Ovary (tissue), 7 donors: ENCODE measurements at regions not wholly inside any gene's neighbourhood (a gene's known extent, or its start where the extent isn't known, plus 50 kb on each side); places are given as distances from the start of the nearest gene placed in this dataset.

ENCODE experiments used
- DNase-seq, 5 donors: peaks; one replicate each; pipeline ENCODE4 v3.0.0-alpha.2; 2019 to 2020
- H3K27ac ChIP-seq, 2 donors: fragments of 200-600 bp; one replicate each; pipeline versions ENCODE4 v1.5.1 to v1.8.0; 2019 to 2022
- H3K27me3 ChIP-seq: fragments of 200-600 bp; one replicate; pipeline ENCODE4 v1.8.0; 2022
- H3K36me3 ChIP-seq: fragments of 200-600 bp; sonication (generic); one replicate; pipeline ENCODE4 v1.5.1; 2019
- H3K4me1 ChIP-seq: one replicate; pipeline ENCODE4 v1.8.1; 2013; ENCODE audit warnings: mild to moderate bottlenecking, moderate library complexity; ENCODE audit not compliant: insufficient read depth
- H3K4me3 ChIP-seq: fragments of 200-600 bp; sonication (generic); one replicate; pipeline ENCODE4 v1.5.1; 2017
- H3K9me3 ChIP-seq, 2 donors: fragments of 200-600 bp in 1 of 2; sonication (generic) in 1 of 2; one replicate each; pipeline versions ENCODE4 v1.5.1 to v1.8.1; 2013 to 2019; ENCODE audit warnings: mild to moderate bottlenecking in 1 of 2, moderate library complexity in 1 of 2
- EP300 ChIP-seq: sonication (generic); formaldehyde crosslinking; IDR thresholded peaks from one replicate; pipeline ENCODE4 v1.6.1; 2017; ENCODE audit warnings: antibody characterized with exemption
- POLR2A ChIP-seq: fragments of 450-650 bp; IDR thresholded peaks from one replicate; pipeline ENCODE4 v1.6.1; 2017; ENCODE audit warnings: antibody characterized with exemption, mild to moderate bottlenecking, moderate library complexity
- WGBS, 3 donors: extraction: QIAGEN DNeasy Blood & Tissue Kit in 1 of 3; methylation state at CpG; one replicate each; pipeline versions ENCODE4 v1.1.5 to v1.1.7; 2013 to 2017; 5-methylcytosine and 5-hydroxymethylcytosine counted together
- intact Hi-C, 4 donors: fragments of 100-400 bp; cut with DNase I; formaldehyde crosslinking; loops; one replicate each; pipeline versions ENCODE4 v1.11.0 to v1.15.1; 2022 to 2023
- TF ChIP-seq, protein P1 (sequence below), 3 donors: fragments of 450-650 bp in 2 of 3; fragments of 200-600 bp in 1 of 3; IDR thresholded peaks; one replicate each; pipeline versions ENCODE4 v1.5.1 to v1.8.0; 2016 to 2022; ENCODE audit warnings: antibody characterized with exemption in 3 of 3, mild to moderate bottlenecking in 1 of 3
- donor health status: DM: no; HTN: no; CAD: no; lungs with moderate emphysema.
- donor health status: DM: no; HTN: no; CAD: no.
- donor health status: Bipolar disorder and iron deficiency.
- donor health status: DM: no; HTN: no; CAD: no.
- donor health status: DM: yes; HTN: yes; CAD: no.

DNA sequence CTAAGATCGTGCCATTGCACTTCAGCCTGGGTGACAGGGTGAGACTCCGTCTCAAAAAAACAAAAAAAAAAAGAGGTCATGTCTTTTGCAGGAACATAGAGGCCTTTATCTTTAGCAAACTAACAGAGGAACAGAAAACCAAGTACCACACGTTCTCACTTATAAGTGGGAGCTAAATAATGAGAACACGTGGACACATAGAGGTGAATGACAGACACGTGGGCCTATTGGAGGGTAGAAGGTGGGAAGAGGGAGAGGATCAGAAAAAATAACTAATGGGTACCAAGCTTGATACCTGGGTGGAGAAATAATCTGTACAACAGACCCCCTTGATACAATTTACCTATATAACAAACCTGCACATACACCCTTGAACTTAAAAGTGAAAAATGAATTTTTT lies 401.4 kb upstream of the NAALADL2 start:
- H3K4me1 ChIP-seq, result no peaks in the 10 kb centered on the region
- TF ChIP-seq POLR2A (no peak), EP300 (no peak)
- TF ChIP-seq, protein P1, sequence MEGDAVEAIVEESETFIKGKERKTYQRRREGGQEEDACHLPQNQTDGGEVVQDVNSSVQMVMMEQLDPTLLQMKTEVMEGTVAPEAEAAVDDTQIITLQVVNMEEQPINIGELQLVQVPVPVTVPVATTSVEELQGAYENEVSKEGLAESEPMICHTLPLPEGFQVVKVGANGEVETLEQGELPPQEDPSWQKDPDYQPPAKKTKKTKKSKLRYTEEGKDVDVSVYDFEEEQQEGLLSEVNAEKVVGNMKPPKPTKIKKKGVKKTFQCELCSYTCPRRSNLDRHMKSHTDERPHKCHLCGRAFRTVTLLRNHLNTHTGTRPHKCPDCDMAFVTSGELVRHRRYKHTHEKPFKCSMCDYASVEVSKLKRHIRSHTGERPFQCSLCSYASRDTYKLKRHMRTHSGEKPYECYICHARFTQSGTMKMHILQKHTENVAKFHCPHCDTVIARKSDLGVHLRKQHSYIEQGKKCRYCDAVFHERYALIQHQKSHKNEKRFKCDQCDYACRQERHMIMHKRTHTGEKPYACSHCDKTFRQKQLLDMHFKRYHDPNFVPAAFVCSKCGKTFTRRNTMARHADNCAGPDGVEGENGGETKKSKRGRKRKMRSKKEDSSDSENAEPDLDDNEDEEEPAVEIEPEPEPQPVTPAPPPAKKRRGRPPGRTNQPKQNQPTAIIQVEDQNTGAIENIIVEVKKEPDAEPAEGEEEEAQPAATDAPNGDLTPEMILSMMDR (IDR thresholded peaks at IDR 0.05), result no peak
- H3K27me3 ChIP-seq, result no peaks in the 10 kb centered on the region
- H3K4me3 ChIP-seq, result no peak overlapping the region
- H3K27ac ChIP-seq, result no peak overlapping the region
- DNase-seq, result no peak
- intact Hi-C loops, result no loop called here
- H3K9me3 ChIP-seq, result no peaks in the 10 kb centered on the region
- H3K36me3 ChIP-seq, result no peaks in the 10 kb centered on the region
- WGBS, 3 donors, result 90 to 95% (median 92%) methylated on average over 5 of the region's 5 CpGs

DNA sequence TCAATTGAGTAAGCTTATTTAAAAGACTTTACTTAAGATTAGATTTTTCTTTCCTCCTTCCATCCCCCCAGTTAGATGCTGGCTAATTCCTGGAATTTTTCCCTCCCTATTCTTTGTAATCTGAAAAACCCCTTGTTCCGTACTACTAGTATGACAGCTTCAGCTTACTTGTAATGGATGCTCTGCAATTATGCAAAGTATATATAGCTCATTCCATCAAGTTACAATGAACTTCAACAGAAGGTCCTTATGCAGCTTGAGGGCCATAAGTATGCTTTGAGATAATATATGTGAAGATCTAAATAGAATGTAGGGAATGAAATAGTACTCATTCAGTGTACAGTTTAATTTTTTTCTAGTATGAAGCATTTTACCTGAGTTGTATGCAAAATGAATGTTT lies 398.3 kb upstream of the NAALADL2 start:
- 0 to 49% (median 0%) methylated on average over 1 of the region's 1 CpG for WGBS, 3 donors
- Histone ChIP-seq H3K4me1 (no peaks in the 10 kb centered on the region), H3K27ac (no peak overlapping the region), H3K9me3 (no peaks in the 10 kb centered on the region), H3K36me3 (no peaks in the 10 kb centered on the region), H3K4me3 (no peak overlapping the region), H3K27me3 (no peaks in the 10 kb centered on the region)
- intact Hi-C loops, result no loop called here
- no peak for DNase-seq
- no peak for TF ChIP-seq POLR2A

DNA sequence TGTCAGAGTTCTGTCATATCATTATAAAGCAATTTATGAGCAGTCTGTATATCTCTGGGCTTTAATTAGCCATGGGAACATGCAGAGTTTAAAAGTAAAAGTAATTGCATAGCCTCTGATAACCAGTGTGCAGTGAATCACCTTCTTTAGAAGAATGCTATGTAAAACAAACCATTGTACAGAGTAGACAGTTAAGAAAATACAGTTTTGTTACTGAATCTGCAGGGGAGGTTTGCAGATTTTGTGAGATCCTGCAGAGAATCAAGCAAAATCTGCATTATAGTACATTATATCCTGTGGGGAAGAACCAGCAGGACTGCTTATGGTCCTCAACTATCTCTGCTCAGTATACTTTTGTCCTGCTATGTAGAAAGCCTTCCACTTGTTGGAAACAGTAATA lies 396.2 kb upstream of the NAALADL2 start:
- DNase-seq, result no peak
- Histone ChIP-seq H3K9me3 (no peaks in the 10 kb centered on the region), H3K27ac (no peak overlapping the region), H3K4me3 (no peak overlapping the region), H3K4me1 (no peaks in the 10 kb centered on the region), H3K36me3 (no peaks in the 10 kb centered on the region), H3K27me3 (no peaks in the 10 kb centered on the region)
- TF ChIP-seq EP300 (no peak), POLR2A (no peak)
- TF ChIP-seq, protein P1 (IDR thresholded peaks at IDR 0.05), result no peak
- intact Hi-C loops, result no loop called here

DNA sequence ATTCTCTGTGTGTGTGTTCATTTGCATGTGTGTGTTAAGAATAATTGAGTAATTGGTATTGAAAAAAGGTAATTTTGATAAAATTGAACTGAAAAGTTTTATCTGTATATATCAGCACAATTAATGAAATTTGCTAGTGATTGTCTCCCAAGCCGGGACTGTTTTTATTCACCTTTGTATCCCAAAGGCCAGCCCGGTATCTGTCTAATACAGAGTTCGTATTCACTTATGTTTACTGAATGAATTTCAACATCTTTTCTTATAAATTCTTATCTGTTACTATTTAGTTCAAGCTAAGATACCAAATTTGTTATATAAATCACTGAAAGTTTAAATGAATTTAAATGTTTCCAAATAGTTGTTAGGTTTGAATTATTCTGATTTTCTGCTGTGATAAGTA lies 394.0 kb upstream of the NAALADL2 start:
- Histone ChIP-seq H3K4me1 (no peaks in the 10 kb centered on the region), H3K27ac (no peak overlapping the region), H3K27me3 (no peaks in the 10 kb centered on the region), H3K4me3 (no peak overlapping the region), H3K9me3 (no peaks in the 10 kb centered on the region), H3K36me3 (no peaks in the 10 kb centered on the region)
- DNase-seq, result no peak
- 93 to 96% (median 93%) methylated on average over 3 of the region's 3 CpGs for WGBS, 3 donors
- intact Hi-C loops, result no loop called here
- TF ChIP-seq POLR2A, result no peak
- TF ChIP-seq, protein P1 (IDR thresholded peaks at IDR 0.05), result no peak
- TF ChIP-seq EP300, result no peak

DNA sequence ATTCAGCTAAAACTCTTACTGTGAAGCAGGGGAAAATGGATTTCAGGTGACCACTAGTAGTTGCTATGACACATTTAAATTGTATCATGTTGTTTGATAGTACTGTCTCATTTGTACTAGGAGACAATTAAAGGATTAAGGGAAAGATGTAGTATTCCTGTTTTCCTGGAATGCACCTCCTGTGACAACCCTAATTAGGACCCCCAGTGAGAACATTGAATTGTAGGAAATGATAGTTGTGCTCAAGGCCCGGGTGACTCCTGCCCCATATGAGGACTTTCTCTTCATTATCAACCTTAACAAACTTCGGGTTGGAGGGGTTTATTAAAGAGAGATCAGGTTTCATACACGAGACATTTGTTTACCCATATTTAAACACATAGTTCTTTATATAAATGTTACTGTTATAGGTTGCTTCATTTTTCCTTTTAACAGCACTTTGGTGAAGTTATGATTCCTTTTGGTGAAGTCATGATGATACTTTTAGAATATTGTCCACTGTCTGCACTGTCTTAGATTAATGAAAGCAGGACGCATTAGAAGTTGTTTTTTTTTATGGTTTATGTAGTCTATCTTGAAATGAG lies 392.6 kb upstream of the NAALADL2 start:
- 58 to 65% (median 60%) methylated on average over 4 of the region's 4 CpGs for WGBS, 3 donors
- H3K9me3 ChIP-seq, result no peaks in the 10 kb centered on the region
- H3K4me3 ChIP-seq, result no peak overlapping the region
- no peaks in the 10 kb centered on the region for H3K27me3 ChIP-seq
- no peaks in the 10 kb centered on the region for H3K4me1 ChIP-seq
- DNase-seq, result no peak
- no peak overlapping the region for H3K27ac ChIP-seq
- TF ChIP-seq EP300, result no peak
- TF ChIP-seq POLR2A, result no peak
- TF ChIP-seq, protein P1 (IDR thresholded peaks at IDR 0.05), result no peak
- H3K36me3 ChIP-seq, result no peaks in the 10 kb centered on the region
- intact Hi-C loops, result no loop called here
